Ascending aorta (tissue), 2 donors: ENCODE measurements at regions not wholly inside any gene's neighbourhood (a gene's known extent, or its start where the extent isn't known, plus 50 kb on each side); places are given as distances from the start of the nearest gene placed in this dataset.

ENCODE experiments used
- DNase-seq, 2 donors: peaks; one replicate each; pipeline ENCODE4 v3.0.0-alpha.2; 2019; ENCODE audit warnings: low spot score in 2 of 2
- H3K27ac ChIP-seq, 2 donors: fragments of 200-600 bp; sonication (generic); one replicate each; pipeline ENCODE4 v1.5.1; 2016 to 2017; ENCODE audit warnings: mild to moderate bottlenecking in 1 of 2
- H3K27me3 ChIP-seq: fragments of 200-600 bp; sonication (generic); one replicate; pipeline ENCODE4 v1.5.1; 2017
- H3K36me3 ChIP-seq, 2 donors: fragments of 200-600 bp; sonication (generic); one replicate each; pipeline ENCODE4 v1.5.1; 2016
- H3K4me1 ChIP-seq, 2 donors: fragments of 200-600 bp; sonication (generic); one replicate each; pipeline ENCODE4 v1.5.1; 2016 to 2017; ENCODE audit warnings: mild to moderate bottlenecking in 1 of 2
- H3K4me3 ChIP-seq, 2 donors: fragments of 200-600 bp; sonication (generic); one replicate each; pipeline ENCODE4 v1.5.1; 2016 to 2017; ENCODE audit warnings: mild to moderate bottlenecking in 1 of 2
- H3K9me3 ChIP-seq, 2 donors: fragments of 200-600 bp; sonication (generic); one replicate each; pipeline ENCODE4 v1.5.1; 2016
- CTCF ChIP-seq, 3 experiments: fragments of 200-600 bp in 2 of 3; fragments of 450-650 bp in 1 of 3; sonication (generic) in 2 of 3; IDR thresholded peaks; one replicate each; pipeline ENCODE4 v1.5.1; 2016 to 2019; ENCODE audit warnings: antibody characterized with exemption in 3 of 3, mild to moderate bottlenecking in 1 of 3, moderate library complexity in 1 of 3
- intact Hi-C: fragments of 100-400 bp; cut with DNase I; formaldehyde crosslinking; loops from one replicate; pipeline ENCODE4 v1.15.1; 2023

- intact Hi-C loops = no loop called here
- H3K9me3 ChIP-seq = no peaks in the 10 kb centered on the region
- no peaks in the 10 kb centered on the region for H3K36me3 ChIP-seq
- H3K4me3 ChIP-seq = no peak overlapping the region
- H3K27ac ChIP-seq = no peak overlapping the region
- no peaks in the 10 kb centered on the region for H3K4me1 ChIP-seq
- DNase-seq = no peak
- no peaks in the 10 kb centered on the region for H3K27me3 ChIP-seq
- no peak for TF ChIP-seq CTCF (IDR thresholded peaks at IDR 0.05)
These were observed 282.5 kb upstream of the CWC22 start for GRCh38 chr2:180289627-180290026.

- intact Hi-C loops = no loop called here
- H3K27me3 ChIP-seq = no peaks in the 10 kb centered on the region
- no peaks in the 10 kb centered on the region for H3K9me3 ChIP-seq
- no peak for DNase-seq
- H3K27ac ChIP-seq = no peak overlapping the region
- H3K4me1 ChIP-seq = no peaks in the 10 kb centered on the region
- H3K4me3 ChIP-seq = no peak overlapping the region
- no peaks in the 10 kb centered on the region for H3K36me3 ChIP-seq
- TF ChIP-seq CTCF (IDR thresholded peaks at IDR 0.05) = no peak
These were observed 272.5 kb upstream of the CWC22 start for GRCh38 chr2:180279581-180279980.

- H3K4me1 ChIP-seq = no peaks in the 10 kb centered on the region
- intact Hi-C loops = no loop called here
- no peak for DNase-seq
These were observed 269.6 kb upstream of the CWC22 start for GRCh38 chr2:180276733-180277132.

GRCh38 chr2:180268006-180268405 lies 260.9 kb upstream of the CWC22 start:
- intact Hi-C loops = no loop called here
- H3K4me1 ChIP-seq = no peaks in the 10 kb centered on the region
- DNase-seq = no peak
- no peaks in the 10 kb centered on the region for H3K27me3 ChIP-seq
- no peaks in the 10 kb centered on the region for H3K9me3 ChIP-seq
- H3K36me3 ChIP-seq = no peaks in the 10 kb centered on the region
- no peak overlapping the region for H3K4me3 ChIP-seq
- no peak overlapping the region for H3K27ac ChIP-seq
- TF ChIP-seq CTCF (IDR thresholded peaks at IDR 0.05) = no peak

More at GRCh38 chr2:180276733-180277132, 269.6 kb upstream of the CWC22 start:
- Histone ChIP-seq H3K9me3 (no peaks in the 10 kb centered on the region), H3K4me3 (no peak overlapping the region), H3K27me3 (no peaks in the 10 kb centered on the region), H3K36me3 (no peaks in the 10 kb centered on the region), H3K27ac (no peak overlapping the region)
- TF ChIP-seq CTCF (IDR thresholded peaks at IDR 0.05) = no peak

GRCh38 chr2:180261976-180262375 lies 254.9 kb upstream of the CWC22 start:
- Histone ChIP-seq H3K4me3 (no peak overlapping the region), H3K4me1 (no peaks in the 10 kb centered on the region), H3K27ac (no peak overlapping the region), H3K9me3 (no peaks in the 10 kb centered on the region), H3K27me3 (no peaks in the 10 kb centered on the region), H3K36me3 (no peaks in the 10 kb centered on the region)
- intact Hi-C loops = no loop called here
- TF ChIP-seq CTCF (IDR thresholded peaks at IDR 0.05) = no peak
- no peak for DNase-seq

GRCh38 chr2:180258579-180258978 lies 251.5 kb upstream of the CWC22 start:
- intact Hi-C loops = no loop called here
- Histone ChIP-seq H3K4me1 (no peaks in the 10 kb centered on the region), H3K4me3 (no peak overlapping the region), H3K27me3 (no peaks in the 10 kb centered on the region), H3K27ac (no peak overlapping the region), H3K9me3 (no peaks in the 10 kb centered on the region), H3K36me3 (no peaks in the 10 kb centered on the region)
- no peak for TF ChIP-seq CTCF (IDR thresholded peaks at IDR 0.05)
- DNase-seq = no peak
